MG63 (cell line): ENCODE measurements at regions not wholly inside any gene's neighbourhood (a gene's known extent, or its start where the extent isn't known, plus 50 kb on each side); places are given as distances from the start of the nearest gene placed in this dataset.
A peak's percentile ranks its signal among the peaks of the same experiment; 100 is the strongest.
"Not testable (repeated sequence)": the region's sequence is repeated elsewhere in the genome, so short reads cannot be mapped to it uniquely, and the experiment has no call there.

Experiments used
- DNase-seq: peaks from one replicate; pipeline ENCODE4 v3.0.0-alpha.2; 2020
- H3K27me3 ChIP-seq: fragments of 250-450 bp; sonication (Bioruptor Pico); 2 replicates; pipeline ENCODE4 v1.5.1; 2020; ENCODE audit warnings: mild to moderate bottlenecking, moderate library complexity
- H3K36me3 ChIP-seq: fragments of 250-450 bp; sonication (Bioruptor Pico); 2 replicates; pipeline ENCODE4 v1.5.1; 2020; ENCODE audit warnings: mild to moderate bottlenecking, moderate library complexity
- H3K4me3 ChIP-seq: fragments of 250-450 bp; sonication (Bioruptor Pico); 2 replicates; pipeline ENCODE4 v1.5.1; 2020; ENCODE audit warnings: mild to moderate bottlenecking, moderate library complexity
- H3K9me3 ChIP-seq: fragments of 250-450 bp; sonication (Bioruptor Pico); 2 replicates; pipeline ENCODE4 v1.5.1; 2020; ENCODE audit warnings: mild to moderate bottlenecking, moderate library complexity

DNA sequence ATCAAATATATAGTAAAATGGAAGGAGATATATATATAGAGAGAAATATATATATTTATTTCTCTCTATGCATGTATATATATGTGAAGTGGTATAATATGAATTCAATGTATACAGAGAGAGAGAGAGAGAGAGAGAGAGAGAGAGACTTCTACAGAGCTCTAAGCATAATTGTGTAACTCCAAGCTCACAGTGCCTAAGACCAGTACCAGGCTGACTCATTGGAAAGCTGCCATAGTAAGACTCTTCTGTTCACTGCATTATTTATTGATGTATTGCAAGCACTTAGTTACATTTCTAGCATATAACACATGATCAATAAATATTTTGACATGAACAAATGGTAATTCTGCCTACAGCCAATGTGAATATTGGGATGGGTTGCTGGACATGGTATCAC lies 1734.7 kb downstream of the SLITRK1 start:
- Histone ChIP-seq H3K36me3 (no peaks in the 10 kb centered on the region), H3K4me3 (no peak overlapping the region)
- no peak for DNase-seq

DNA sequence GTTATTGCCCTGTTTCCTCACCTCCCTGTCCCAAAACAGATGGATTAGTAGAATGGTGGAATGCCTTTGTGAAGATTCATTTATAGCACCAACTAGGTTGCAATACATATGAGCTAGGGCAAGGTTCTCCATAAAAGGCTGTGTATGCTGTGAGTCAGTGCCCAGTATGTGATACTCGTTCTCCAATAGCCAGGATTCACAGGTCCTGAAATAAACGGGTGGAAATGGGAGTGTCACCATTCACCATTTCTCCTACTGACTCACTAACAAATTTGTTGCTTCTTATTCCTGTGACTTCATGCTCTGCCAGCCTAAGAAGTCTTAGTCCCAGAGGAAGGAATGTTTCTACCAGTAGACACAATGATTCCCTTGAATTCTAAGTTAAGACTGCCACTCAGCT lies 1745.4 kb downstream of the SLITRK1 start:
- DNase-seq = peak; percentile 0
- H3K36me3 ChIP-seq = no peaks in the 10 kb centered on the region

More for the DNA sequence above, 1734.7 kb downstream of the SLITRK1 start:
- Histone ChIP-seq H3K9me3 (no peaks in the 10 kb centered on the region), H3K27me3 (no peaks in the 10 kb centered on the region)

DNA sequence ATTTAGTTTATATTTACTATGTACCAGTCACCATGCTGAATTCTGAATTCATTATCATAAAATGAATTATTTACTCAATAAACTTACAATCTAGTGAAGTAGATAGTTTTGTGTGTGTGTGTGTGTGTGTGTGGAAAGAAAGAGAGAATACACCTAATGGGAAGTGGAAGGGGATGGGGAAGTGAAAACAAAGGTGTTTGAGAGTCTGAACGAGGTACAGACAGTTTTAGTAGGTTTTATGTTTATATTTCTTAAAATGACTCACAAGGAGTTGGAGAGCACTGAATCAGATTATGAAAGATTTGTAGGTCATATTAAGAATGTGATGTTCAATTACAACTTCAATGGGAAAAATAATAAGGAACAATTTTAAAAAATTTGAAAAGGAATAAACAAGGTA lies 1753.0 kb downstream of the SLITRK1 start:
- H3K4me3 ChIP-seq = no peak overlapping the region
- no peaks in the 10 kb centered on the region for H3K27me3 ChIP-seq
- DNase-seq = no peak
- no peaks in the 10 kb centered on the region for H3K36me3 ChIP-seq
- no peaks in the 10 kb centered on the region for H3K9me3 ChIP-seq

More for the DNA sequence above, 1745.4 kb downstream of the SLITRK1 start:
- no peaks in the 10 kb centered on the region for H3K27me3 ChIP-seq
- no peak overlapping the region for H3K4me3 ChIP-seq
- no peaks in the 10 kb centered on the region for H3K9me3 ChIP-seq

DNA sequence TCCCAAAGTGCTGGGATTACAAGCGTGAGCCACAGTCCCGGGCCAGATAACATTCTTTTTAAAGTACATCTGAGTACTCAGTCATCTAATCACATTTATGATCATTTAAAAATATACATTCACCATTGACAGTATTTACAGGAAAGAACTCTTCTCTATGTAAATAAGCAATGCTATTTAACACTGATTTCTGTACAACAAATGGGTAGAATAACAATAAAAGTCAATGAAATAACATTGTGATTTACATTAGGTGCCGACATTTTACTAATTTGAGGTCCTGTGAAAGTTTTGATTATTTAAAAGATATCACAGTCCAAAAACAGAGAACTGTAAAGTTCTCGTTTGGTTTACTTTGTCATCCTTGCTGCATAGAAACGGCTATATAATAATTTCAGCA lies 1763.7 kb downstream of the SLITRK1 start:
- Histone ChIP-seq H3K9me3 (no peaks in the 10 kb centered on the region), H3K27me3 (no peaks in the 10 kb centered on the region), H3K36me3 (no peaks in the 10 kb centered on the region), H3K4me3 (no peak overlapping the region)
- DNase-seq = no peak

DNA sequence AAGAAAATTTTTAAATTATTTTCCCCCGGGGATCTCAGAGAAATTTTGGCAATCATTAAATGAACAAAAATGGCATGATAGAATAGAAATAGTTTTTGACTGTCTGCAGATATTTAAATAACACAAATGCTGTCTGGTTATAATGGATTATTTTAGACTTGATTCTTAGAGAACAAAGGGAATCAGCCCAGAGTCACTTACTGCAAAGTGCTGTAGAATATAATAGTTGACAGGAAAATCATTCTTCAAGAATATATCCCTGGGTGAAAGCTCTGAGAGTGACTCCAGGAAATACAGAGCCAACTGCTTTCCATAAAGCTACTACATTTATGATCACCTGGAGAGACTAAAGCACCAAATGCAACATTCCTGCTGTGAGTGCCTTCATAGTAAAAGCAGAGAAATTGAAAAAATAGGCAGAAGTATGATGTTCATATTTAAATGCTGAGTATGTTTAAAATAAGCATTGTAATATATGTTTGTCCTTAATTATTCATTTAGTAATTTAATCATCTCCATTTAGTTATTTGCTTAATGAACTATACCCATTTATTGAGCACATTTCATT lies 1765.8 kb downstream of the SLITRK1 start:
- Histone ChIP-seq H3K27me3 (no peaks in the 10 kb centered on the region), H3K9me3 (no peaks in the 10 kb centered on the region), H3K4me3 (no peak overlapping the region), H3K36me3 (no peaks in the 10 kb centered on the region)
- DNase-seq = no peak

DNA sequence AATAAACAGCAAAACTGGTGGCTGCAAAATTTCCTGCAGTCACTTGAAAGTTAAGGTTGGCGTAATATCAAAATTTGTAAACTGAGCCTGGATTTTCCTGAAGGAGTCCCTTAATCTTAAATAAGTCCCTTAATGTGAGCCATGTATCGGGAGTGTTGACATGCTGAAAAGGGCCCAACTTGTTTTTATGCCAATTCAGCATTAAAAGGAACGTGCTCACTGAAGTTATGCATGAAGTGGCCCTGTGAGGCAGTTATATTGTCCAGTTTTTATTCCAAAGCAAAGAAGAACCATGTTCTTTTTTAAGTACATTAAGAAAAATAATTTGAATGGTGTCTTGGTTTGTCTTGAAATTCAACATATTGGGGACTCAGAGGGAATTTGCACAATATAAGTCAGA lies 1766.9 kb downstream of the SLITRK1 start:
- Histone ChIP-seq H3K36me3 (no peaks in the 10 kb centered on the region), H3K9me3 (no peaks in the 10 kb centered on the region), H3K4me3 (no peak overlapping the region), H3K27me3 (no peaks in the 10 kb centered on the region)
- no peak for DNase-seq

DNA sequence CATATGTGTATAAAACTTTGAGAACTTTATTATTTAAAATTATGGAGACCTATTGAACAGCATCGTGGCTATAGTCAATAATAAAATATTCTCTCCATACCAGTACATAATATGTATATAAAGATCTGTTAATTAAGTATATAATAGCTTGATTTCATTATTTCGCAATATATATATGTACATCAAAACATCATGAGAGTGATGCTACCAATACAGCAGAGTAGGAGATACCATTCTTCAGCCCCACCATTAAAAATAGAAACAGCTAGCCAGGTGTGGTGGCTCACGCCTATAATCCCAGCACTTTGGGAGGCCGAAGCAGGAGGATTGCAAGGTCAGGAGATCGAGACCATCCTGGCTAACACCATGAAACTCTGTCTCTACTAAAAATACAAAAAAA lies 1755.3 kb upstream of the SPRY2 start:
- Histone ChIP-seq H3K9me3 (no peaks in the 10 kb centered on the region), H3K36me3 (no peaks in the 10 kb centered on the region), H3K4me3 (no peak overlapping the region), H3K27me3 (no peaks in the 10 kb centered on the region)
- DNase-seq = no peak

DNA sequence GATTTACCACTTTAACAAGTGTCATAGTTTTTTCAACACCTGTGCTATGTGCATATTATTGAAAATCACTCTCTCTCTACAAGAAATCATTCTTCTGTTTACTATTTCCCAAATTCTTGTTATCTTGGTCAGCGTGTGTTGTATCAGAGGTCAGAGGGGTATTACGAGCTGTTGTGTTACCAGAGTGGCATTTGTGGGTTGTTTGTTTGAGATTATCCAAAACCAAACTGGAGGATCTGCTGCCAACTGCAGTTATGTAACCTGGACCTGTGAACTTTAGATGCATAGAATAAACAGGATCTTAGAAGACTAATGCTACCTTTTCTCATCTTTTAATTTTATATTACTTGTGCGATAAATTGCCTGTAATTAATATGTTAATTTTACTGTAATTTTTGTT lies 1751.4 kb upstream of the SPRY2 start:
- no peak for DNase-seq
- H3K36me3 ChIP-seq = no peaks in the 10 kb centered on the region
- no peaks in the 10 kb centered on the region for H3K9me3 ChIP-seq
- no peak overlapping the region for H3K4me3 ChIP-seq
- H3K27me3 ChIP-seq = no peaks in the 10 kb centered on the region

DNA sequence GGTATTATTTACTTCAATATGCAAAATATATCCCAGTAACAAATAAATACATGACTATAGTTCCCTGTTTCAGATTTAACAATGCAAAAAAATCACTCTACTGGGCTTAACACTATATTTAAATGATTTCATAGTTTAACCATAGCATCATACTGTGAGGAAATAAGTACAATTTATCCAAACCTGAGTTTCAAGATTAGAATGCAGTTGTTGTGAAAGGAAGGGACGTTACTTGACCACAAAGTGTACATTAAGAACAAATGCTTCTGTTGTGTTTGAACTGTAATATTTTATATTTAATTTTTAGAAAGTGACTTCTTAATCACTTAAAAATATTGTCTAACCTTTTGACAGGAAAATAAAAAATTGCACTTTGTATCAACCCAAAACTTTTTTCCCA lies 1747.9 kb upstream of the SPRY2 start:
- DNase-seq = no peak
- Histone ChIP-seq H3K4me3 (no peak overlapping the region), H3K27me3 (no peaks in the 10 kb centered on the region)

DNA sequence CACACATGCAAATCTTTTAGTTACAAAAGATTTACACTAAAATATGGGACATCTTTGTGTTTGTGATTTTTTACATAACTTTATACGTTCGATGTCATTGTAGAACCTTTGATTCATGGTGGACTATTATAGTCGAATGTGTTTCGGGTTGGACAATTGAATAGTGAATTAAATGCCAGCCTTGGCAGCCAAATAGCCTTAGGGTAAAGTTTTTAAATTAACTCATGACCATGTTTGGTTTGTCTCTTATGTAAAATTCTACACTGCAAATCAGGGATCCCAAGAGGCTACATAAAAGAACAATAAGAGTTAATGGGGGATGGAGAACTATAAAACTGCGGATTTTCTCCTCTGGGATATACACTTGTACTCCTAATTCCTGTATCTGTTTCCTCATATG lies 1735.6 kb upstream of the SPRY2 start:
- H3K36me3 ChIP-seq = no peaks in the 10 kb centered on the region
- H3K27me3 ChIP-seq = no peaks in the 10 kb centered on the region
- no peak overlapping the region for H3K4me3 ChIP-seq
- DNase-seq = no peak
- H3K9me3 ChIP-seq = no peaks in the 10 kb centered on the region

More for the DNA sequence above, 1747.9 kb upstream of the SPRY2 start:
- H3K9me3 ChIP-seq = no peaks in the 10 kb centered on the region
- H3K36me3 ChIP-seq = no peaks in the 10 kb centered on the region

DNA sequence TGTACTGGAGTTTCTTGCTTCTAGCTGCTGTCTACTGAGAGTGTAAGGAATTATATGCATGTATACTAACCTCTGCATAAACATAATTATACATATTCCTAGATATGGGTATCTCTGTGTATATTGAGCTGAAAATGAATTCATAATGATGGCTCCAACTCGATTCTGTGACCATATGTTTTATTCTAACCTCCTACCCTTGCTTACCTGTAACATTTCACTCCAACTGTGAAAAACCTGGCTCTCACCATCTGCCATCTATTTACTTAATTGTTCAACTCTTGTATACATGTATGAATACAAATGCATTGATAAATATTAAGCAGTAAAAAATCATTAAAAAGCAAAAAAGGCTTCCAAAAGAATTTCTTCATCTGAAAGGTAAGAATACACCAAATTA lies 1729.5 kb upstream of the SPRY2 start:
- Histone ChIP-seq H3K36me3 (no peaks in the 10 kb centered on the region), H3K27me3 (no peaks in the 10 kb centered on the region), H3K4me3 (no peak overlapping the region), H3K9me3 (no peaks in the 10 kb centered on the region)
- DNase-seq = no peak

DNA sequence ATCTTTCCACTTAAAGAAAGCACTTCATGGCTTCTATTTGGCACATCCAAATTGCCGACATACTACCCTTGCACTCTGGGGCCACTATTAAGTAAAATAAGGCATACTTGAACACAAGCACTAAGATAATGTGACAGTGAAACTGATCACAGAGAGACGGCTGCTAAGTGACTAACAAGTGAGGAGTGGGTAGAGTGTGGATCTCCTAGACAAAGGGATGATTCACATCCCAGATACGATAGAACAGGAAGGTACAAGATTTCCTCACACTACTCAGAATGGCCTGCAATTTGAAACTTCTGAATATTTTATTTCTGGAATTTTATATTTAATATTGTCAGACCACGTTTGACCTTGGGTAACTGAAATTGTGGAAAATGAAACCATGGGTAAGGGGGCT lies 1721.8 kb upstream of the SPRY2 start:
- no peak for DNase-seq
- Histone ChIP-seq H3K4me3 (no peak overlapping the region), H3K9me3 (no peaks in the 10 kb centered on the region), H3K36me3 (no peaks in the 10 kb centered on the region), H3K27me3 (no peaks in the 10 kb centered on the region)

DNA sequence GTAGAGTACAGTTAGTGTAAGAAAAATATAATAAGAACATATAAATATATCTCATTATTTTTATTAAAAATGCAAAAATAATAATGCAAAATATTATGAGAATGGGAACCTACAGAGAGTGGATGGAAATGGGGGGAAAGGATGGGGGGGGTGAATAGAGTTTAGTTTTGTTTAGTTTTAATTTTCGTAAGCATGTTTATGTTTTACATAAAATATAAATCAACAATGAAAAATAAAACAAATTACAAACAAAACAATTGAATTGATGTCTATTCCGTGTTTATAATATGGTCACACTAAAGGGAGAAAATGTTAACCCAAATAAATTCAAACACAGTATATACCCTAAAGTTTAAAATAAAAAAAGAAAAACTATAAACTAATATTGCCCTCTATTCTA lies 1717.4 kb upstream of the SPRY2 start:
- H3K9me3 ChIP-seq = no peaks in the 10 kb centered on the region
- H3K4me3 ChIP-seq = no peak overlapping the region
- H3K36me3 ChIP-seq = no peaks in the 10 kb centered on the region
- H3K27me3 ChIP-seq = no peaks in the 10 kb centered on the region
- DNase-seq = no peak

DNA sequence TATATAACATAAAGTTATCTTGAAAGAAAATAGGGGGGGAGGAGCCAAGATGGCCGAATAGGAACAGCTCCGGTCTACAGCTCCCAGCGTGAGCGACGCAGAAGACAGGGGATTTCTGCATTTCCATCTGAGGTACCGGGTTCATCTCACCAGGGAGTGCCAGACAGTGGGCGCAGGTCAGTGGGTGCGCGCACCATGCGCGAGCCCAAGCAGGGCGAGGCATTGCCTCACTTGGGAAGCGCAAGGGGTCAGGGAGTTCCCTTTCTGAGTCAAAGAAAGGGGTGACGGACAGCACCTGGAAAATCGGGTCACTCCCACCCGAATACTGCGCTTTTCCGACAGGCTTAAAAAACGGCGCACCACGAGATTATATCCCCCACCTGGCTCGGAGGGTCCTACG lies 1704.4 kb upstream of the SPRY2 start:
- not testable (repeated sequence) for H3K9me3 ChIP-seq, H3K36me3 ChIP-seq, H3K4me3 ChIP-seq, DNase-seq, H3K27me3 ChIP-seq

DNA sequence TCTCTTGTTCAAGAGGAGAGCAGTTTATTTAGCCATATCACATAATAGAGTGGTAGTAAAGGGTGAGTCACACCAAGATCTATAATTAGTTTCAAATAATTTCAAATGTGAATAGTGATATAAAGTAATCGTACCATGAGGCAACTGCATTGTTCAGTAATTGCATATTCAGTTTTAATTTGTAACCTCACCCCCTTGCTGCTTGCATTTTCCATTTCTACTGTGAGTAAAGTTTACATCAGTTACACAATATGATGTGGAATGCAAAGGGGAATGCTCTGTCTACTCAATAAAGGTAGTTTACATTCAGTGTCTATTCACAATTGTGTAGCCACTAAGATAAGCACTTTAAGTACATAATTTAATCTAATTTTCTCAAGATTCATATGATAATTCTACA lies 1695.7 kb upstream of the SPRY2 start:
- no peak overlapping the region for H3K4me3 ChIP-seq
- no peaks in the 10 kb centered on the region for H3K27me3 ChIP-seq
- DNase-seq = no peak

DNA sequence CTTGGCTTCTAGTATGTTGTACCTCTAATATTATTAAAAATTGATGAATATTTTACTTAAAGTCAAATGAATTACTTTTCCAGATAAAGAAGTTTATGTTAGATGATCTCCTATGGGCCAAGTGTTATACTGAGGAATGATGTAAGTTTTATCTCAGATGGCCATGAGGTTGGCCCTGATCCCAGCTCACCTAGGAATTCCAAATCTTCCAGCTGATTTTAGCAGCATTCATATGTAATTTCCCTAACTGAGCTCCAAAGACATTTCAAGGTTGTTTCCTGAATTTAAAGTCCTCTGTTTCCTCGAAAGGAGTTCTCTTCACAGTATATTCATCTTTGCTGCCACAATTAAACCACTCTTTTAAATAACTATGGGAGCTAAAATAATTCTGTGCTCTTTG lies 1670.4 kb upstream of the SPRY2 start:
- Histone ChIP-seq H3K4me3 (no peak overlapping the region), H3K9me3 (no peaks in the 10 kb centered on the region), H3K27me3 (no peaks in the 10 kb centered on the region), H3K36me3 (no peaks in the 10 kb centered on the region)
- DNase-seq = no peak

More for the DNA sequence above, 1695.7 kb upstream of the SPRY2 start:
- Histone ChIP-seq H3K36me3 (no peaks in the 10 kb centered on the region), H3K9me3 (no peaks in the 10 kb centered on the region)

DNA sequence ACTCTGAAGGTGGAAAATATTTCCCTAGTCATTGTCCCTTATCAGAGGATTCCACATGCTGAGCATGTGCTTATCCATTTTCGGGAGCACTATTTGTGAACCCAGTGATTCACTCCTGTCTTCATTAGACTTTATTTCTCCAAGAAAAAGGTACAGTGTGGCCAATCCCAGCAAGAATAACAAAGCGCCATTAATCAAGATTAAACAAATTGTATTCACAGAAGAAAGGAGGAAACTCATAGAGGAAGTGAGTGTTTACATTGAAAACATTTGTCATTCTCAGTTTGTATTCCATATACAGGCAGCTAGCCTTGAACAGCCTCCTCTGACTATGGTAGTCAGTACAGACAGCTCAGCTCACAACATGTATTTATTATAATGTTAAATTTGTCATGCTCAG lies 1669.9 kb upstream of the SPRY2 start:
- DNase-seq = no peak
- Histone ChIP-seq H3K36me3 (no peaks in the 10 kb centered on the region), H3K4me3 (no peak overlapping the region), H3K9me3 (no peaks in the 10 kb centered on the region), H3K27me3 (no peaks in the 10 kb centered on the region)

DNA sequence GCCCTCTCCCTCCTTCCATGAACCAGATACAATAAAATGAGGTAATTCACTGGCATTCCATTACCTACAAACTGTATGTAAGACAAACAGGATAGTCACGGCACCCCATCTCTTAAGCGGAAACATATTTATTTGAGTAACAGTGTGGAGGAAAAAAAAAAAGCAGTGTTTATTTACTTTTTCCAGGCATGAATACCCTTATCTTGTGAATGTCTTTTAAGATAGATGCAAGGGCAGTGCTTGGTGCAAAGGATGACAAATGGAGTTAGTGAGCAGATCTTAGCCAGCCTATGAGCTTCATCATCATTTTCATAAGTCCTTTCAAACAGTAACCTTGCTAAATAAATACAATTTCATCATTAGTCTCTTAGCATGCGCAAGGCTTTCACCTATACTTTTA lies 1661.8 kb upstream of the SPRY2 start:
- H3K4me3 ChIP-seq = no peak overlapping the region
- H3K9me3 ChIP-seq = no peaks in the 10 kb centered on the region
- DNase-seq = no peak
- H3K36me3 ChIP-seq = no peaks in the 10 kb centered on the region
- H3K27me3 ChIP-seq = no peaks in the 10 kb centered on the region

DNA sequence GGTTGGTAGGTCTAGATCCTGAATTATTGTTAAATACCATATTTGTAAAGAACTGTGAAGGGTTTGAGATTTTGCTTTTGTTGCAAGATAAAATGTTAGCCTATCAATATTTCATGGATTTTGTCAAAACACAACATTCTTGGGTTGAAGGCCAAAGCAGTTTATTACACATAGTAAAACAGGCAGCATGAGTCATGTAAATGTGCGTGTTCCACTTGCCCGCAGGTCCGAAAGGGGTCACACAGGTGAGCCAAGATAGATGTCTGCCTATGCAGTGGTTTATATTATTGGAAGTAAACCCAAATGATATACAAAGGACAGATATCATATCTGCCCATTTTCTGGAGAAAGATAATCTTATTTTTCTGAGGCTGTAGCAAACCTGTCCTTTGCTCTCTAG lies 1654.4 kb upstream of the SPRY2 start:
- Histone ChIP-seq H3K36me3 (no peaks in the 10 kb centered on the region), H3K27me3 (no peaks in the 10 kb centered on the region), H3K9me3 (no peaks in the 10 kb centered on the region), H3K4me3 (no peak overlapping the region)
- no peak for DNase-seq
